ENCODE measurements at regions not wholly inside any gene's neighbourhood (a gene's known extent, or its start where the extent isn't known, plus 50 kb on each side); places are given as distances from the start of the nearest gene placed in this dataset.

GRCh38 chr2:155766342-155767115 is 566.0 kb downstream of the NR4A2 start (continued):
- TF ChIP-seq USF2 (IDR thresholded peaks at IDR 0.05; ENCODE audit: low read length): no peak

Data from H1 (cell line).